ENCODE measurements at regions not wholly inside any gene's neighbourhood (a gene's known extent, or its start where the extent isn't known, plus 50 kb on each side); places are given as distances from the start of the nearest gene placed in this dataset.

DNA sequence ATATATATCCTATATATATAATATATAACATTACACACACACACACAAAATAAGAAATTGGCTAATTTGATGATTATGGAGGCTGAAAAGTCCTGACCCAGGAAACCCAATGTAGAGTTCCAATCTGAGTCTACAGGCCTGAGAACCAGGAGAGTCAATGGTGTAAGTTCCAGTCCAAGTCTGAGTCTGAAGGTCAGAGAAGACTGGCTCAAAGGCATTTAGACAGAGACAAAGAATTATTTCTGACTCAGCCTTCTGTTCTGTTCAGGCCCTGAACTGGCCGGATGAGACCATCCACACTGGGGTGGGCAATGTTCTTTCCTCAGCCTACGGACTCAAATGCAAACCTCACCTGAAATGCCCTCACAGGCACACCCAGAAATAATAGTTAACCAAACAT, 60.6 kb upstream of the STX18 start:
- no peak for TF ChIP-seq ZNF274 (IDR thresholded peaks at IDR 0.05; ENCODE audit: low read depth, low read length)
- no peak for TF ChIP-seq YY1 (IDR thresholded peaks at IDR 0.05; ENCODE audit: insufficient read depth, insufficient read length)
- no peak for TF ChIP-seq SUZ12 (IDR thresholded peaks at IDR 0.05; ENCODE audit: extremely low read depth, insufficient read depth, insufficient read length)
